Lower leg skin (tissue), 4 donors: ENCODE measurements at regions not wholly inside any gene's neighbourhood (a gene's known extent, or its start where the extent isn't known, plus 50 kb on each side); places are given as distances from the start of the nearest gene placed in this dataset.

Experiments
- DNase-seq, 2 donors: peaks; one replicate each; pipeline ENCODE4 v3.0.0-alpha.2; 2019; ENCODE audit warnings: low spot score in 2 of 2
- H3K4me3 ChIP-seq: fragments of 200-600 bp; sonication (generic); 2 replicates; pipeline ENCODE4 v1.5.1; 2017; ENCODE audit warnings: mild to moderate bottlenecking, low read depth; ENCODE audit not compliant: poor library complexity, severe bottlenecking
- CTCF ChIP-seq, 3 donors: fragments of 450-650 bp; IDR thresholded peaks; one replicate each; pipeline ENCODE4 v1.5.1; 2016; ENCODE audit warnings: antibody characterized with exemption in 3 of 3, mild to moderate bottlenecking in 3 of 3, moderate library complexity in 2 of 3
- POLR2A ChIP-seq, 2 donors: fragments of 450-650 bp; IDR thresholded peaks; one replicate each; pipeline ENCODE4 v1.6.1; 2016 to 2017; ENCODE audit warnings: antibody characterized with exemption in 2 of 2, mild to moderate bottlenecking in 1 of 2, moderate library complexity in 1 of 2
- WGBS, 2 donors: methylation state at CpG; one replicate each; pipeline ENCODE4 v1.1.5; 2018; 5-methylcytosine and 5-hydroxymethylcytosine counted together
- intact Hi-C: fragments of 100-400 bp; cut with DNase I; formaldehyde crosslinking; loops from one replicate; pipeline ENCODE4 v1.15.0; 2023; ENCODE audit warnings: low total_unique reads

- intact Hi-C loops, result no loop called here
- no peak for DNase-seq
- 87 to 88% methylated on average over 7 of the region's 7 CpGs for whole genome bisulfite sequencing, 2 donors
- no peak overlapping the region for H3K4me3 ChIP-seq
- no peak for TF ChIP-seq POLR2A (IDR thresholded peaks at IDR 0.05)
- no peak for TF ChIP-seq CTCF (IDR thresholded peaks at IDR 0.05)
Measured at GRCh38 chr21:14757533-14758327, 211.6 kb upstream of the SAMSN1 start.

- intact Hi-C loops, result no loop called here
- TF ChIP-seq POLR2A (IDR thresholded peaks at IDR 0.05) (no peak), CTCF (IDR thresholded peaks at IDR 0.05) (no peak)
- WGBS, 2 donors, result 92 to 97% methylated on average over 1 of the region's 1 CpG
- no peak overlapping the region for H3K4me3 ChIP-seq
- no peak for DNase-seq
Measured at GRCh38 chr21:14755086-14755485, 209.0 kb upstream of the SAMSN1 start.

- TF ChIP-seq POLR2A (IDR thresholded peaks at IDR 0.05) (no peak), CTCF (IDR thresholded peaks at IDR 0.05) (no peak)
- 82 to 84% methylated on average over 2 of the region's 2 CpGs for WGBS, 2 donors
- H3K4me3 ChIP-seq, result no peak overlapping the region
- no peak for DNase-seq
- intact Hi-C loops, result no loop called here
Measured at GRCh38 chr21:14754682-14755081, 208.6 kb upstream of the SAMSN1 start.

GRCh38 chr21:14754259-14754604 is 208.1 kb upstream of the SAMSN1 start:
- H3K4me3 ChIP-seq, result no peak overlapping the region
- intact Hi-C loops, result no loop called here
- 68 to 73% methylated on average over 1 of the region's 1 CpG for WGBS, 2 donors
- TF ChIP-seq POLR2A (IDR thresholded peaks at IDR 0.05) (no peak), CTCF (IDR thresholded peaks at IDR 0.05) (no peak)
- DNase-seq, result no peak

- no peak for DNase-seq
- WGBS, 2 donors, result 75 to 82% methylated on average over 2 of the region's 2 CpGs
- intact Hi-C loops, result no loop called here
- no peak overlapping the region for H3K4me3 ChIP-seq
- TF ChIP-seq CTCF (IDR thresholded peaks at IDR 0.05), result no peak
- no peak for TF ChIP-seq POLR2A (IDR thresholded peaks at IDR 0.05)
Measured at GRCh38 chr21:14753466-14754258, 207.5 kb upstream of the SAMSN1 start.
